ENCODE measurements at regions not wholly inside any gene's neighbourhood (a gene's known extent, or its start where the extent isn't known, plus 50 kb on each side); places are given as distances from the start of the nearest gene placed in this dataset.

GRCh38 chr12:90128526-90128925 is 419.9 kb upstream of the ATP2B1 start:
- CTCF ChIA-PET, result interaction anchor here (1.1 to 1.6 kb wide), 2 partner anchors 14 to 24 kb away, joined by 3 read pairs; no protein-coding TSS in a partner anchor
- POLR2A ChIA-PET, result no interaction called here
- TF ChIP-seq CTCF (IDR thresholded peaks at IDR 0.05; ENCODE audit: control extremely low read depth, extremely low read depth, low read depth, missing control alignments), result no peak
- DNase-seq (ENCODE audit: extremely low spot score), result no peak

GRCh38 chr12:90126125-90126524 is 417.5 kb upstream of the ATP2B1 start:
- DNase-seq (ENCODE audit: extremely low spot score), result no peak
- ChIA-PET POLR2A (no interaction called here), CTCF (no interaction called here)
- TF ChIP-seq CTCF (IDR thresholded peaks at IDR 0.05; ENCODE audit: control extremely low read depth, extremely low read depth, low read depth, missing control alignments), result no peak

DNA sequence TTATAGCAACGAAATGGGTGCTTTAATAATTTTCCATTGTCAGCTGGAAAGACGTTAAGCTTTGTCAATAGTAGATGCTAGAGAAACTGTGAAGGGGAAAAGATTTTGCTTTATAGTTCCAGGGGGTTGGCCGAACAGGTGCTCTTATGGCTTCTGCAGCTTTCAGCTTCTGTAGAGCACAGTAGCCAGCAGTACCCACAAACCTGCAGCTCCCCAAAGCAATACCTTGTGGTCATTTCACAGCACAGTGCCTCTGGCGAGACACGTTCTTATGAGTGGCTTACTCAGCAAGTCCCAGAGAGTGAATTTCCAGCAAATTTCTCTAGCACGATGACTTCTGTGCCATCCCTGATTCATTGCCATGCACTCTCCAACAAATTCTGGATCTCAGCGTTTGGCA is 416.3 kb upstream of the ATP2B1 start:
- DNase-seq (ENCODE audit: extremely low spot score), result no peak
- TF ChIP-seq CTCF (IDR thresholded peaks at IDR 0.05; ENCODE audit: control extremely low read depth, extremely low read depth, low read depth, missing control alignments), result no peak
- CTCF ChIA-PET, result interaction anchor here (1.6 kb wide), 1 partner anchor 22 kb away, joined by 4 read pairs; no protein-coding TSS in a partner anchor
- POLR2A ChIA-PET, result no interaction called here

GRCh38 chr12:90124289-90124688 is 415.7 kb upstream of the ATP2B1 start:
- POLR2A ChIA-PET, result no interaction called here
- no peak for TF ChIP-seq CTCF (IDR thresholded peaks at IDR 0.05; ENCODE audit: control extremely low read depth, extremely low read depth, low read depth, missing control alignments)
- no peak for DNase-seq (ENCODE audit: extremely low spot score)

GRCh38 chr12:90122681-90123080 is 414.0 kb upstream of the ATP2B1 start:
- DNase-seq (ENCODE audit: extremely low spot score), result no peak
- no peak for TF ChIP-seq CTCF (IDR thresholded peaks at IDR 0.05; ENCODE audit: control extremely low read depth, extremely low read depth, low read depth, missing control alignments)
- CTCF ChIA-PET, result no interaction called here
- POLR2A ChIA-PET, result no interaction called here

More at GRCh38 chr12:90124289-90124688, 415.7 kb upstream of the ATP2B1 start:
- CTCF ChIA-PET, result interaction anchor here (1.6 kb wide), 1 partner anchor 21 kb away, joined by 4 read pairs; no protein-coding TSS in a partner anchor

GRCh38 chr12:90120627-90121026 is 412.0 kb upstream of the ATP2B1 start:
- ChIA-PET POLR2A (no interaction called here), CTCF (no interaction called here)
- no peak for DNase-seq (ENCODE audit: extremely low spot score)
- no peak for TF ChIP-seq CTCF (IDR thresholded peaks at IDR 0.05; ENCODE audit: control extremely low read depth, extremely low read depth, low read depth, missing control alignments)

DNA sequence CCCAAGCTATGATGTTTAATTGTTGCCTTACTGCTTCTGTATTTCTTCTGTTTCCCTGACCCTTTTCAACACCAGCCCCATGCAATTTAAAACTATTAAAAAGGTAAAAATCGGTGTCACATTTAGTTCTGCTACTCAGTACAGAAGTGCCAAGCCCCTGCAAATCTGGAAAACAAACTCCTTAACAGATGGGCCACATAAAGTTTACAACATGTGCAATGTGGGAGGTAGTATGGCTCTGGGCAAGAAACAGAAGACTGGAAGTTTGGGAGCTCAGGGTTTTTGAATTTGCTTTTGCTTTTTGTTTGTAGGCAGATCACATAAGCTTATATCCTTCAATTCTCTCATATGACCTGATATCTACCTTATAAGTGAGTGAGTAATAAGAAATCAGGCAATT is 404.0 kb upstream of the ATP2B1 start:
- ChIA-PET CTCF (interaction anchor here (1.1 kb wide), 1 partner anchor 570 kb away, joined by 4 read pairs; no protein-coding TSS in a partner anchor), POLR2A (no interaction called here)
- TF ChIP-seq CTCF (IDR thresholded peaks at IDR 0.05; ENCODE audit: control extremely low read depth, extremely low read depth, low read depth, missing control alignments), result no peak
- no peak for DNase-seq (ENCODE audit: extremely low spot score)

Data from GM10248 (cell line).